ENCODE measurements at regions not wholly inside any gene's neighbourhood (a gene's known extent, or its start where the extent isn't known, plus 50 kb on each side); places are given as distances from the start of the nearest gene placed in this dataset.

DNA sequence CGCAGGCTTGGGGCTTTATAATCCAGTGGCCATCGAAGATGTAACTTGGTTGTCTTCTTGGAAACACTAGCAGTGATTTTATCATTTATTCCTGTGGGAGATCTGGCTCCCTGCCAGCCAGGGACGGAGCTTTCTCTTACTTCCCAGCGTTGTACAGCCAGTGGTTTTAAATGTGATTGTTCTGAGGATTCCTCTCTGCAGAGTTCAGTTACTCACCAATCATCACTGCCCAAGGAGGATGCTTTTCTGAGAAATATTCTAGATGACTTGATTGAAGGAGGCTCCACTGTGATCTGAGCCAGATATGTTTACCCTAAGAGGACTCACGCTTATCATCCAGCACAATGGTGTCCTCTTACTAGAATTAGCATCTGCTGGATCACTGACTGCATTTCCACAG, 744.3 kb downstream of the RNF144A start:
- in situ Hi-C loops (cut with MboI; ENCODE audit: low sequenced_read_pairs) = no loop called here

DNA sequence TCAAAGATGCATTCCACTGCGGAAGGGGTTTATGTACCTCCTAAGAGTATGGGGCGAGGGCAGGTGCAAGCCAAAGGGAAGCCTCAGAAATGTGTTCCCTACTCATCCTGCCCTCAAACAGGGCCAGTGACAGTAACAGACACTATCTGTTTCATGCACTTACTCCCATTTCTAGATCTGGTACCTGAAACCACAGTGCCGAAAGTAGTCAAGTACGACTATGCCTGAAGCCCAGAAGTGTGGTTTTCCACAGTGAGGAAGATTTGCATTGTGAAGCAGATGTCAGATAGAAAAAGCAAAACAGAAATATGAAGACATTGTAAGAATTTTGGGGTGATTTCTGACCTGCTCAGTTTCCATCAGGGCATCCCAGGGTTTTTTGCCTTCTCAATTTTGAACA, 748.7 kb downstream of the RNF144A start:
- in situ Hi-C loops (cut with MboI; ENCODE audit: low sequenced_read_pairs) = no loop called here

DNA sequence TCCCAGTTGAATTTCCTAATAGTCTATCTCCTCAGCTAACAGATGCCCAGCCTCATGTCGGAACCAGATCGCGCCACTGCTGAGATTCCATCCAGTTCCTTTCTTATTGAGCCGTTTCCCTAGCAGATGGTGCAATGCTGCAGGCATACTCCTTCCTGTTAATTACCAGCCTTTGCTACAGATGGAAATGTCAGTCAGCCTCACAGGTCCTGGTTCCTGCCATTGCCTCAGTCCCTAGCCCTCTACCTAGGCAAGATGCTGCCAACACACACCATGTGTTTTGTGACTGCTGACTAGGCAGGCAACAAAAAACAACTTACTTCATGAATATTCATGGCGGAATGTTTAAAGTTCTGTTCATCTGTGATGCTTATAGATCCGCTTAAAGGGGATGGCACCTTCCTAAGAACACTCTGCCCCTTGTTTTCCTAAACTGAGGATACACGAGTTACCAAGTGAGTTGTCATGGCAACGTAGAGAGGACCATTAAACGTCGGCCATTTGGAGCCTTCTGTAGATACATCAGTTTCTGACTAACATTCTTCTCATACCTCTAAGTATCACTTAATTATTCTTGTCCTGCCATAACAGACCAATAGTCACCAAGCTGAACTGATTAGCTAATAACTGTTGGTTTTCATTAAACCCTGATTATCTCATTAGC, 749.5 kb downstream of the RNF144A start:
- in situ Hi-C loops (cut with MboI; ENCODE audit: low sequenced_read_pairs) = no loop called here

DNA sequence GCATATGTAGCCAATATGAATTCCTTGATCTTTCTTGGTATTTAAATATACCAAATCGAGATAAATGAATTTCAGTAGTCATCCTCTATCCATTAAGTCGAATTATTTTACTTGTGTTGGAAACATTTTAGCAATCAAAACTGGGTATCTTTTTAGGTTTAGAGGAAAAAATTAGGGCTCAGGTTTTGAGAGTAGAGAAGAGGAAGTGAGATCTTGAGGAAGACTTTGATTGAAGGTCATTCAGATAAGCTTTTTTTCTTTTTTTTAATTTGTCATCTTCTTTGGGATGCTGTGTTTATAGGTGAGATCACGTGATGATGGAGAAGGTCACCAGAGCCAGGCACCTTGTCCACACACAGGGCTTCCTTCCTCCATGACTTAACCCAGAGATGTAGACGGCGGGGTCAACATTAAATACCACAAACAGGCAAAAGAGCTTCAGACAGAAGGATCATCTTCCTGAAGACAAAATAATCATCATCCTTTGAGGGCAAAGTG, 750.1 kb downstream of the RNF144A start:
- in situ Hi-C loops (cut with MboI; ENCODE audit: low sequenced_read_pairs) = no loop called here

DNA sequence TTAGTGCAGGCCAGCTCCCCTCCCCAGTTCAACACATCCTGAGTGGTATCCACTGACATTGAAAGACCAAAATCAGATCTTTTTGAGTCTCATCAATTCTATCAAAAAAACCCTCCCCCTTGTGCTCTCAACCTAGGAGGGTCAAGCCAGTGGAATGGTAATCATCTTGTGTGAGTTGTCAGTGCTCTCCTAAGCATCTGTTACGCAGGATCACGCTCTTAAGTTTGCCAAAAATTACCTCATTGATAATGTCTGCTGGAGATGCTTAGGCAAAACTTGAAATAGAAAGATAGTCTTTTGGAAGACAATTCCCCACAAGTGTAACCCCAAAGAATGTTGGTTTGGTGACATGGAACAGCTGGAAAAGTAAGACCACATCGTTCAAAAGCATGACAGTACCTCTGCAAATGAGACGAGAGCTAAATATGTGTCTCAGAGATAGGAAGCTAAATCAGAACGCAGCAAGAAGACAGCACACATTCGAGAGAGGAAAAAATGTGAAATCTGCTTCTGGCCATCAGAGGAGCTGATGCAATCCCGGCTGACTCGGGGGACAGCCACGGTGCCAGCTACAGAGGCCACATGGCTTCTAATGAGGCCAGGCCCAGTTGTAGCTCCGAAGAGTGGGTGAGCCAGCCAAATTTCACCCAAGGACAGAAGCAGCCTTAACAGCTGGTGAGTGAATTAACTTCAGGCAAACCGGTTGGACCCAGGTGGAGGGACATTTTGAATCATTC, 753.9 kb downstream of the RNF144A start:
- in situ Hi-C loops (cut with MboI; ENCODE audit: low sequenced_read_pairs) = no loop called here

DNA sequence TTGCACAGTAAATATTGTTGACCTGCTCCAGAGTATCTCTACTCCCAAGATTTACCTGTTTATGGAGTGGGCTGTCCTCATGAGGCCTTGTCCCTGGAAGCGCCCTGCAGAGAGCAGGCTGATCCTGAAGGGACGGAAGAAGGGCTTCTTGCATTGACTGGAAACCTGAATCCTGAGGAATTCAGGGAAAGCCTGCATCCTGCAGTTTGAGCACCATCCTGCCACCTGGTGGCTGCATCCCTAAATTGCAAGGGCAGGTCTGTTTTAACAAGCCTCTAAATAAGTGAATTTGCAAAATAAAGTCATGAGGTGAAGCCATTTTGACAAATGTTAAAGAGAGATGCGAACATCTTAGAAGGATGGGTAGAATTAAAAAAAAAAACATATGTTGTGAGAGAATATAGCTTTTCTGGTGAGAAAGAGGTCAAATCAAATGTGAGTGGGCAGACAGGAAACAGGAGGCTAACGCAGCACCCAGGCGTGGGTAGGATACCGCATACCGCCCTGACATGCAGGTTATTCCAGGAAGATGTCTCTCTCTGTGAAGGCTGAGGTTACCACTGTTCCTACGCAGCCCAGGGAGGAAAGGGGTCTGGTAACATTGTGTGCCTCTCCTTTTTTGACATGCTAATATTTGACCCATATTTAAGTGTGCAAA, 754.9 kb downstream of the RNF144A start:
- in situ Hi-C loops (cut with MboI; ENCODE audit: low sequenced_read_pairs) = no loop called here

DNA sequence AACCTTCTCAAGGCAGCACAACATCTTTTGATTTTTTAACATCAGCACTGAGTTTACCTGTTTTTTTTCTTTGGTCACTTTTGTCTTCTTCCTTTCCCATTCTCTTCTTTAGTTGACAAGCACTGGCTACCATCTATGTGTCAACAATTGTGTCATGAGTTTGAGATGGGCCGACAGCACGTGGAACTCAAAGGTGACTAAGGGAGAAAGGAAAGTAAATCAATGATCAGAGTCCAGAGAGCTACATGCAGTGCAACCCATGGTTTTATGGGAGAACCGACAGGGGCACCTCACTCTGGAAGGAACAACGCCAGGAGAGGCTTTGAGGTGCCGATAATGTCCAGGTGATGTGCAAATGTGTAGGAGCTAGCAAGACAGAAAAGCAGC, 755.5 kb downstream of the RNF144A start:
- in situ Hi-C loops (cut with MboI; ENCODE audit: low sequenced_read_pairs) = no loop called here

DNA sequence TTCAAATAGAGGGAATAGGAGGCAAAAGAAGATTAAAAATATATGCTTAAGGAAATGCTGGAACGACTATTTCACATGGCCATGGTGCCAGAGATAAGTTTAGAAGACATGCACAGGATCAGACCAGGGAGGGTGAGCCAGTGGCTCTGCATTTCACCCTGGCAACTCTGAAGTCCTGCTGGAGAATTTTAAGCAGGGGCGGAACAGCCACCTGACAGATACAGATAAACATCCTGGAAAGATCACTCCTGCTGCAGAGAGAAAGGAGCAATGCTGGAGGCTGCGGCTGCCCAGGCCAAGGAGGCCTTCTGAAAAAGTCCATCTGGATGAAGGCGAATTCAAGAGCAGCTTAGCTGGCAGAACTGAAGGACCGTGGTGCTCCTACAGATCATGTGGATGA, 755.9 kb downstream of the RNF144A start:
- in situ Hi-C loops (cut with MboI; ENCODE audit: low sequenced_read_pairs) = no loop called here

DNA sequence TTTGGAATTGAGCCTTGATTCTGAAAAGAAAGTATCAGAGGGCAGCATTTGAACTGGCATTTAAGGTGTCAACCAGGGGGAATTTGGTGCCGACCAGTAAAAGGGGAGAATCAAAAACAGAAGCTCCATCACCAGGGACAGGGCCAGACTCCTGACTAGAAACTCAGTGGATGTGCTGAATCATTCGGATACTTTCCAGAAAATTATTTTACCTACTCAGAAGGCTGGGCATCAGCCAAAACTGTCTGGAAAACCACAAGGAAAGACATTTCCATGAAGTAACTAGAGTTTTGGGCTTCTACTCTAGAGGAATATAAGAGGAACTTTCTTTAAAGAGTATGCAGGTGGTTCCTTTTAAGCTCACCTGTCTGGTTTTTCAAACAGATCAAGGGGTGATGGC, 756.6 kb downstream of the RNF144A start:
- in situ Hi-C loops (cut with MboI; ENCODE audit: low sequenced_read_pairs) = no loop called here

DNA sequence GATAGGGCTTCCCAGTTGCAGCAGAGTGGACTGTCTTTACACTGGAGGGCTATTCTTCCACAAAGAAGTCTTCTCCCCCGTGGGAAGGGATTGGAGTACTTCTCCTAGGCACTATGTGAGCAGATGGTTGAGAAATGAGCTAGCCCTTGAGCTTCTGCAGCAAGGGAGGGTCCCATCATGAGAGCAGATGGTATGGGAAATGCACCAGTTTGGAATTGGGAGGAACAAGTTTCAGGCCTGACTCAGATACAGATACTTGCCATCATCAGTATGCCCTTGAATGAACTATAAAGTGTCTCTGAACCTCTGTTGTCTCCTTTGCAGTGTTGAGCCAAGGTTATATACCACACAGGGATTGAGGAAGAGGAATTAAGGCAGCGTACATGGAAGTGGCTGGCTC, 757.4 kb downstream of the RNF144A start:
- in situ Hi-C loops (cut with MboI; ENCODE audit: low sequenced_read_pairs) = no loop called here

DNA sequence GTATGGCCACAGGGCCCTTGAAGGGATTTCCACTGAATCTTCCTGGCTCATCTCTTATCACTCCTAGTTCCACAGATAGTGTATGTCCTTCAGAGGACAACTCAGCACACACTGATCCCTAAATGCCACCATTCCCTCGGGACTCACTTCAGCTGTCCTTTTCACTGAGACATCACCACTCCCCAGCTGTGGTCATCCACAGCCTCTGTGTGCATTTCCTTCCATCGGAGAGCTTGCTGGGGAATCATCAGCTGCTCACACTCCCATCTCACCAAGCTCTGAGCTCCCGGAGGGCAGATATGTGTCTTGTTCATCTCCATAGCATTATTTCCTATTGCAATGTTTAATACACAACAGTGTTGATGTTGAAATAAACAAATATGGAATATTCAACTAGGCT, 759.5 kb downstream of the RNF144A start:
- in situ Hi-C loops (cut with MboI; ENCODE audit: low sequenced_read_pairs) = no loop called here

DNA sequence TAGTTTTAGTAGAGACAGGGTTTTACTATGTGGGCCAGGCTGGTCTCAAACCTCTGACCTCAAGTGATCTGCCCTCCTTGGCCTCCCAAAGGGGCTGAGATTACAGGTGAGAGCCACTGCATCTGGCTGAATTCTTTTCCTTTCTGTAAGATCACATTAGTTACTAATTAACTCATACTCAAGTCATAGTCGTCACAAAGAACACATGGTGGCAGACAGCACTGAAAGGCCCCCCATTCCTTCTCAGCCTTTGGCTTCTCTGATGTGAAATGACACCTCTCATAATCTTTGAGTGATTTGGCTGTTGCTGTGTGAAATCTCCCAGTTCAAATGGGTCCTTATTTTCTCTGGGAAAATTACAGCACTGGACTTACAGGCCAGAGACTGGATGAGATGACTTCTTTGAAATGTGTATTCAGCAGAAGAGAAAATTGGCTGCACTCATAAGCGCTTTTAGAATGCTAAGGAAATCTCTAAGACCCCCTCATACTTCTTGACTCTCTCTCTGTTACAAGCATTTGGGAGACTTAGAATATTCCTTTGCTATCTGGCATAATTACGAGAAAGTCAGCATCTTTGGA, 764.8 kb downstream of the RNF144A start:
- in situ Hi-C loops (cut with MboI; ENCODE audit: low sequenced_read_pairs) = no loop called here

DNA sequence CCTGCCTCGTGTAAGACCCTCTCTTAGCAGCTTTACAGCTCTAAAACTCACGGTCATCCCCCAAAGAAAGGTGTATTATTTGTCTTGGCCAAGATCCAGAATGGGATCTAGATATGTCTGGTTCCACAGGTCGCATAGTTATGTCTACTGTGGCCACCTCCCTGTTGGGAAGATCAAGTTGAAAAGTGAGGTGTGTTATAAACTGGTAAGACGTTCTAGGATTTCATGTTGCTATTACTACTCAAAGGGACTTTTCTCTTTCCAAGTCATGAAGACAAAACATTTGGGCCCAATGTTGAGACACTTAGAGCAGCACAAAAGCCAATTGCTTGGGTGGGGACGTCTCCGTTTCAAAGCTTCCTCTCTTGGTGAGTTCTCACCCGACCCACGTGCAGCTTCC, 766.0 kb downstream of the RNF144A start:
- in situ Hi-C loops (cut with MboI; ENCODE audit: low sequenced_read_pairs) = no loop called here

DNA sequence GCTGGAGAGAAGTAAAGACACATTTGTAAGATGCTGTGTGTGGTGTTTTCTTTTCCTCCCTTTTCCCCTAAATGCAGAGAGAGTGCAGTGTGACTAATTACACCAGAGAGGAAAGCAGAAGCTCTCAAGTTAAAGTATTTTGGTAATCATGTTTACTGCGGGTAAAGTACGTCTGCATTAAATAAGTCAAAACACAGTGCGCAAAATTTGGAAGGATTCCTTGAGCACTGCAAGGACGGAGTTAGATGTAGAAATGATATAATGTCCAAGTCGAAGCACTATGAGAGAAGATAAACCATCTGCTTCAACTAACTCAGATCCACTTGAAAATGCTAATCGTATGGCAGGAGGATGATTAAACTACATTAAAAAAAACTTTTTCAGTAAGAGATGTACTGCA, 766.5 kb downstream of the RNF144A start:
- in situ Hi-C loops (cut with MboI; ENCODE audit: low sequenced_read_pairs) = no loop called here

DNA sequence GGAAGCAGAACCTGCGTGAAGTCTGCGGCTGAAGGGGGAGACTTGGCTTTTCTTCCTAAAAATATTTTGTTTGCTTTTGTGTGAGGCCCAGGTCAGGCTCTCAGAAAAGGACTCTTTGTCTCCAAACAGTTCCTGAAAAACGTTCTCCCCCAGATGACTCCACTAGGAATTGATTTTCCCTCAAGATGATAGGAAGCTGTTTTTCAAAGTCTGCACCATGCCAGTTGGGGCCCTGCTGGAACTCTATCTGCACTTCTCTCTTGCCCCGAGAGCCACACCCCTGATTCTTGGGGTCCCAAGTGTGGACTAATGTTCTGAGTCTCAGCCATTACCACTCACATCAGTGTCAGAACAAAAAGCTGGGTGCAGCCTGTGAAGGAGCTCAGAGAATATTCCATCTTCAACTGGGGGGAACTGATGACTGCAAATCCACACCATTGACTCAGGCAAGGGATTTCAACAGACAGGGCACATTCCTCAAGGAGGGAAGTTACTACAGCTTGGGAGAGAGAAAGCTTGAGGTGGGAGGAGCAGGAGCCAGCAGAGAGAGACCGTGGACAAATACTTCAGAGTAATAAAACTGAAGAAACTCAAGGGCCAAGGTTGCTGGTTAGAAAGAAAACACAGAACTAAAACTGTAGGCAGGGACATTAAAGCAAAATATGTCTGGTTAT, 768.3 kb downstream of the RNF144A start:
- in situ Hi-C loops (cut with MboI; ENCODE audit: low sequenced_read_pairs) = no loop called here

DNA sequence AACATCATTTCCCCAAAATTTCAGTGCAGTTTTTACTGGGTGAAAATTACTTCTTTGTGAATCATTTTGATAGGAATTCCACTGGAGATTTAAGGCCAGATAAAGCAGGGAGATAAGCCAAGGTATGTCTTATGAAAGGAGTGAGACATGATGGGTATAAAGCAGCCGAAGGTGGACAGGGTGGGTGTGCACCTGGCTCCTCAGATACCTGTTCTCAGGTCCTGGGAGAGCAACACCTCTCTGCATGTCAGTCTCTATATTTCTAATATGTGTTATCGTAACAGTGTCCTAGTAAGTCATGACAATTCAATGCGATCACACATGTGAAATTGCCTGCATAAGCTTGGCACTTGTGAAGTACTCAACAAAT, 768.8 kb downstream of the RNF144A start:
- in situ Hi-C loops (cut with MboI; ENCODE audit: low sequenced_read_pairs) = no loop called here

DNA sequence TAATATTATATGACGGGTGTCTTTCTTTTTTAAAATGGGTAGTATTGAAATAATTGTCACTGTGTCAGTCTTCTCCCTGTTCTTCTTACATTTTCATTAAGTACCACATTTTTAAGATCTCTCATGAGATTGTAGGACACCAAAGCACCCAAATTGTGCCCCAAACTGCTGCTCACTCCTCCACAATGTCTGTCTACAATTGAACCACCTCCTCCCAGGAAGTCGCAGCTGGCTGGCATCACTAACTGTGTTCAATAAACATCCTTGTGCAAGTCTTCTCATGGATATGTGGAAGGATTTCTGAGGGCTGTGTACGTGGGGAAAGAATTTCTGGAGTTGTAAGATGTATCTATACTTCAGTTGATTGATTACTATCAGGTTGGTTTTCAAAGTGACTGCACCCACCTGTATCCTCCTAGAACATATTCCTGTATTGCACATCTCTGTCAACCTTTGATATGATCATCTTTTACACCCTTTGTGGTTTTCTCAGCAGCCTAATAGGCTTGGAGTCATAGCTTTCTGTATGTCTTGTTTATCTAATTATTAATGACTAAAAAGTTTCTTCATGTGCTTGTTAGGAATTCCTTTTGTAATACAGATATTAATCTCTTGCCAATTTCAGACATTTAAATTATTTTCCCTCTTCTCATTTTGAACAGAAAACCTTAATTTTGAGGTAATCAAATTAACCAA, 774.9 kb downstream of the RNF144A start:
- in situ Hi-C loops (cut with MboI; ENCODE audit: low sequenced_read_pairs) = no loop called here

DNA sequence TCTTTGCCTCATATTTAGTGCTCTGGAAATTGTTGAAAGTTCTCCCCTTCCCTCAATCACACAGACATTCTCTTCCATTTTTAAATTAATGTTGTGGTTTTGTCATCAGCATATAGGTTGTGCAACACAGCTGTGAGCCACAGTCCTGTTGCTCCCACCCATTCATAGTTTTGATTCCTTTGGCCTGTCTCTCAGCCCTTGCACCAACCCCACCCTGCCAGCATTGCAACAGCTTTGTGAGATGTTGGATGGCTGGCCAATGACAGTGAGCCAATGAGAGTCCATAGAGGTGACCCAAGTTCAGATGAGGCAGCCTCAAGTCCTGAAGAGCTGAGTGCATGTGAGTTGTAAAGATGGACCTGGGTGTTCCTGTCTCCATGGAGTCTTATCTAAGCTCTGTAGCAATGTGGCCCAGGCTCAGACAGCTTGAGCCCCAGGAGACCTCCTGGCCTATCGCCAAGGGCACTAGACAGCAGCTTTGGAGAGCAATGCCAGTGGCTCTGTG, 775.5 kb downstream of the RNF144A start:
- in situ Hi-C loops (cut with MboI; ENCODE audit: low sequenced_read_pairs) = no loop called here

DNA sequence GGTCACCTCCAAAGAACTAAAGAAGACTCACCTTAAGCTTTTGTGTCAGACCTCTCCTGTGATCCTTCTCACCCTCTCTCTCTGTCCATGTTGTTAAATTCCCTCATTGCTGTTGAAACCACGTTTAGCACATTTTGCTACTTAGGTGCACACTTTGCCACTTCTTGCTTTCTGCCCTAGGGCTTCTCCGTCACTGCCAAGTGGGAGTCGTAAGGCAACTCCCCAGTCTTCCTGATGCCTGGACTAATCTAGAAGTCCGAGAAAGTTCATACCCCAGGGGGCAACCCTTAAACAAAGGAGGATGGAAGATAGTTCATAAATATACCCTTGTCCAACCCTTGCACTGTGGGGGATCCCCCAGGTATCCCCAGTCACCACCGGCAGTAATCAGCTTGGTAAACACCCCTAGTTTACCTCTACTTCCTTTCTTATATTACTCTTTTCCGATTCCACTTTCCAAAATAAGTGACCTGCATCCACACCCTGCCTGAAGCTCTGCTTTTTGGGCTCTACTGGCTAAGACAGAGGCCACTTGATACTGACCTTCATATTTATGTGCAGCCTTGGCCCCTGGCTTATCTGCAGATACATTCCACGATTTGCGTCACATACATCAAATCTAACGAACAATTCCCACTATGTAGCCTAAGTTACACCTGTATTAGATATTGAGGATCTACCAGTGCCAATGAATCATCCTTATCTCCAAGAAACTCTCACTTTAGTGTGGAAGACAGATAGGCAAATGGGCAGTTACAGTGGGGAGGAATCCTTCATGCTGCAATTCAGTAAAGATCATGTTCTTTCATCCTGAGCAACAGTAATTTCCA, 776.2 kb downstream of the RNF144A start:
- in situ Hi-C loops (cut with MboI; ENCODE audit: low sequenced_read_pairs) = no loop called here
